ENCODE measurements at regions not wholly inside any gene's neighbourhood (a gene's known extent, or its start where the extent isn't known, plus 50 kb on each side); places are given as distances from the start of the nearest gene placed in this dataset.
"Not testable (repeated sequence)": the region's sequence is repeated elsewhere in the genome, so short reads cannot be mapped to it uniquely, and the experiment has no call there.

- DNase-seq, result no peak
Measured at GRCh38 chr2:126952216-126952615, 53.5 kb downstream of the TEX51 start.

GRCh38 chr2:126953483-126953882 lies 54.8 kb downstream of the TEX51 start:
- no peak for DNase-seq

DNA sequence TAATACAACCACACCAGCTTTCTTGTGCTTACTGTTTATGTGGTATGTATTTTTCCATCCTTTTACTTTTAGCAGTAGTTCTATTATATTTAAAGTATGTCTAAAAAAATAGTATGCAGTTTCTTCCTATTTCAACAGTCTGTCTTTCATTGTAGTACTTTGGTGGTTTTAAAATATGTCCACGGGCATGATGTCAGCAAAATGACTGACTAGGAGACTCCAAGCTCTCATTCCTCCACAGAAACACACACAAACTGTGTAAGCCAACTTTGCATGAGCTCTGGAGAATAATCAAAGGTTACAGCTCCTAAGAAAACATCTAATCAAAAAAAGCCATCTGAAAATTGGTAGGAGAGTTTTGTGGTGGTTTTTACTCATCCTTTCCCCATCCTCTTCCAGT lies 56.1 kb downstream of the TEX51 start:
- DNase-seq, result no peak

DNA sequence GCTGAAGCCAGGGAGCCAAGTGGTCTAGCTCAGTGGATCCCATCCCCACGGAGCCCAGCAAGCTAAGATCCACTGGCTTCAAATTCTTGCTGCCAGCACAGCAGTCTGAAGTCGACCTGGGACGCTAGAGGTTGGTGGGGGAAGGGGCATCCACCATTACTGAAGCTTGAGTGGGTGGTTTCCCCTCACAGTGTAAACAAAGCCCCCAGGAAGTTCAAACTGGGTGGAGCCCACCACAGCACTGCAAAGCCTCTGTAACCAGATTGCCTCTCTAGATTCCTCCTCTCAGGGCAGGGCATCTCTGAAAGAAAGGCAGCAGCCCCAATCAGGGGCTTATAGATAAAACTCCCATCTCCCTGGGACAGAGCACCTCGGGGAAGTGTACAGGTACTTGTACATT lies 58.1 kb downstream of the TEX51 start:
- not testable (repeated sequence) for DNase-seq

- DNase-seq, result no peak
Measured at GRCh38 chr2:126963390-126963789, 64.7 kb downstream of the TEX51 start.

DNA sequence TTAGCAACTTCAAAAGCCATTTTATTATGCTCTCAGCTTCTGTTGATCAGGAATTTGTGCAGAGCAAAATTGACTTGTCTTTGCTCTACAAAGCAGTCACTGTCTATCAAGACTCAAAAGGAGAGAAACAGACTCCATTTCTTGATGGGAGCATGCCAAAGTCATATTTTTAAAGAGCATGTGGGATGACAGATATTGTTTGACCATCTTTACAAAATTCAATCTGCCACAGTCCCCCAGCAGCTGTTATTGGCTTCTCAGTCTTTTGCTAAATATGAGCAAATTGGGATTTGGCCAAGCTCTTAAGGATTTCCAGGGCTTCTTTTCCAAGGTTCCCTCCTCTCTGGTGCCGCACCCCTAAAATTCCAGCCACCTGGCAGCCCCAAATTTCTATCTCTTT lies 67.9 kb downstream of the TEX51 start:
- DNase-seq, result no peak

- no peak for DNase-seq
Measured at GRCh38 chr2:126970583-126970982, 71.9 kb downstream of the TEX51 start.

- DNase-seq, result no peak
Measured at GRCh38 chr2:126971162-126971480, 72.4 kb downstream of the TEX51 start.

GRCh38 chr2:126971481-126972278 lies 73.0 kb downstream of the TEX51 start:
- DNase-seq, result peak; percentile 69

DNA sequence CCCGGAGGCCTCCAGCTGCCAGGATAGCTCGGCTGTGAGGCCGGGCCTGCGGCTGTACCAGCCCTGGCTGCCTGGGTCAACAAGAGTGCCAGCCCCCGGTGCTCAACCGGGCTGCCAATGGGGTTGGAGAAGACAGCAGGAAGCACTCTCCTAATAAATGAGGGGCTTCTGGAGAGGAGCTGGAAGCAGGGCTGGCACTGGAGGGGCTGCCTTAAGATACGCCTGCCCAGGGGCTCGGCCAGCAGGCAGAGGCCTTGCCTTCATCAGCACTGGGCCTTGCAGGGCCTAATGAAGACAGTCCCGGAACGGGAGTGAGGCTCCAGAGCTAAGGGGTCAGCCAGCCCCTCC lies 73.6 kb downstream of the TEX51 start:
- DNase-seq, result no peak

- no peak for DNase-seq
Measured at GRCh38 chr2:126973745-126974144, 75.1 kb downstream of the TEX51 start.

DNA sequence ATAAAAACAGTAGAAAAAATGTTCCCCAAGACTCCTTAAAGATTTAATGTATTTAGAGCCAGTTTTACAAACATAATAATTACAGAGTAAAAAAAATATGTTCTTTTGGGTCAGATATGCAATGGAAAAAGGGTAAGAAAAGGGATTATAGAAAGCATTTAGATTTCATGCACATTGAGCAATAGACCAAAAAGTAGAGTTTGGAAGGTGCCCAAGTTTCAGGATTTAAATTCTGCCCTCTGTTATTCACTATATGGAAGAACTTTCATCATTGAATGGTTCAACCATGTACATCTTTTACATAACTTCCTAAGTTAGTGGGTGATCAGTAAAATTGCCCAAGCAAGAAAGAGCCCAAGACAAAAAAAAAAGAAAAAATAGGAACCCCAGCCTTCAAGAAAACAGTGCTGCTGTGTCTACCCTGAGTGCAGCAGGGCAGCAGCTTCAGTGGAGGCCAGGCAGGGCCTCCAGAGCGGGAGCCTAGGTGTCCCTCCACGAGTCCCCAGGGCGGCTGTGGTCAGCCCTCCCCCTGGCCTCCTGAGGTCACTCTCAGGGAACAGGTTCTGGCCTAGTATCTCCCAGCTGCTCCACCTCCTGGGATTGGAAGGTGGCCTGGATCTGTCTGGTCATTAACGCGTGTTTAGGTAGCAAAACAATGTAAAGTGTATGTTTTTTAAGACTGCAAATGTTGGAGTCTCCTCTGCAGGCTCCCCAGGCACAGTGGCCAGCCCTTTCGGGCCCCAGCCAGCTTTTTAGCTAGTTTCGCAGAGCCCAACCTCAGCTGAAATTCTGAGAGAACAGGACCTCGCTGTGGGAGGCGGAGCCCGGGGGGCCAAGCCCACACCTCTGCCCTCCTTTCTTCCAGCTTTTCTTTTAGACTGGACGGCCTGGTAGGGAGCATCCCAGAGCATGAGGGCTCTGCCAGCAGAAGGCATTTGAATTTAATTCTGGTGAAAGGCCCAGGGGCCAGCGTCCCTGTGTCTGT lies 77.3 kb downstream of the TEX51 start:
- DNase-seq, result no peak

- DNase-seq, result no peak
Measured at GRCh38 chr2:126976721-126977328, 78.1 kb downstream of the TEX51 start.

- no peak for DNase-seq
Measured at GRCh38 chr2:126978333-126978732, 79.6 kb downstream of the TEX51 start.

DNA sequence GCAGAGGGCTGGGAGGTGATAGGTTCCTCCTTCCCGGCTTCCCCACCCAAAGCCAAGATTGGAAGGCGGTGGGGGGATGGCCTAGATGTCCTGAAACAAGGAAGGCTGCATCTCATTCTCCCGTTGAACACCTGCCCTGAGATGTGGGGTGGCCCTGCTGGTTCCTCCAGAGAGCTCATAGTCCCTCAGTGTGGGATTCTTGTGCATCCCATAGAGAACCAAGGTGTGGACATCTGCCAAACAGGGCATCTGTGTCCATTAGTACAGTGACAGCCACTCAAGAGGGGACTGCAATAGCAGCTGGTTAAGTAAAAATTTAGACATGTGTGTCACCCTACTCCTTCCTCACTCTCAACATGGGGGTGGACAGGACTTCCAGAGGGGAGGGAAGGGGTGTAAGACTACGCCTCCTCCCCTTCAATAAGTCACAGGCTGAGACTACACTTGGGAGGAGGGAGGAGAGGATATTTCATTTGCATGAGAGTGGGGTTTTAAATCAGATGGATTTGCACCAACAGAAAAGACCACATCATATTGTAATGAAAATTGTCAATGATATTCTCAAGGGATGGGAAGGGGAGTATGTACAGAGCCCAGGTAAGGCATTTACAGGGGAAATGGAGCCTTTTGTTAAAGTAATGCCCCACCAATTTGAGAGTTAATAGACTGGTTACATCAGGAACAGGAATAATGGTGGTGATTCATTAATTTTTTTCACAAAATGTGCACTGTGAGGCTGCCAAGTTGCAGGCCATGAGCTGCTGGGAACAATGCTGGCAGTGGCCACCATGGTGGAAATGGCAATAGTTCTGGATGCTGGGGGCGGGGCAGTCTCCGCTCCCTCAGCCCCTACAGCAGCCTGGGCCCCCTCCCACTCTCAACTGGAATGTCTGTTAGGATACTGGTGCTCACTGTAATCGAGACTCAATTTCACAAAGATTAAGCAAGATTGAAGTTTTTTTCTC lies 80.6 kb downstream of the TEX51 start:
- DNase-seq, result no peak

GRCh38 chr2:126981476-126981875 lies 82.8 kb downstream of the TEX51 start:
- no peak for DNase-seq

DNA sequence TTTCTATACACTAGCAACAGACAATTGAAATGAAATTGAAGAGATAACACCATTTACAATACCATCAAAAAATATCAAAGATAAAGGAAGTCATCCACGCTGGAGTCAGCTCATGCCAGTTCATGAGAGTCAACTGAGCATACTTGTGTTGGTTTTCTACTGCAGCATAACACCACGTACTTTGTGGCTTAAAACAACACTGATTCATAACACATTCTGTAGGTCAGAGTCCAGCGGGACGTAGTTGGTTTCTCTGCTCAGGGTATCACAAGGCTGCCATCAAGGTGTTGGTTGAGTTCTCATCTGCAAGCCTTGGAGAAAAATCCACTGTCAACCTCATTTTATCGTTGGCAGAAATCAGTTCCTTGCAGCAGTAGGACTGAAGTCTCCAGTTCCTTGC lies 84.2 kb downstream of the TEX51 start:
- DNase-seq, result no peak

DNA sequence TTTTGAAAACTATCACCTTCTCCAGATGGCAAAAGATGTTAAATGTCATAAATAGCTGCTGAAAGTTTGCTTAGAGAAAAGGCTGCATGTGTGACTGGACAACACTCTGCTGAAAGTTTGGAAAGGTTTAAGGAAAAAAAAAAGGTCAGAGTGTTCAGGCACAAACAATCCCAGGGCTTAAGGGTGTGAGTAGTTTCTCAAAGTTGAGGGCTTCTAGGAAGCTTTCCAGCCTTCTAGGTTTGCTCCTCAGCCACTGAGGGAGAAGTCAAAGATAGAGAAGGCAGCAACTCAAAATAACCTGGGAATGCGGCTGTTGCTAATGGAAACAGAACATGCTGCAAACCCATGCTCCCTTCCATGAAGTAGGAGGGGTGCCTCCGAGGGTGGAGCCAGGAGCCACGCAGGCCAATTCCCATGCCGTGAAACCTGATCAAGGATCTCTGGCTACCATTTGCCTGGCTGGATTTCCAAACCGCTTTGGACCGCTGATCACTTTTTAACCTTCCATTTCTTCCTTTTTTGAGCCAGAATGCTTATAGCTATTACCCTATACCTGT lies 88.0 kb downstream of the TEX51 start:
- no peak for DNase-seq

GRCh38 chr2:126988482-126988881 lies 89.8 kb downstream of the TEX51 start:
- DNase-seq, result no peak

DNA sequence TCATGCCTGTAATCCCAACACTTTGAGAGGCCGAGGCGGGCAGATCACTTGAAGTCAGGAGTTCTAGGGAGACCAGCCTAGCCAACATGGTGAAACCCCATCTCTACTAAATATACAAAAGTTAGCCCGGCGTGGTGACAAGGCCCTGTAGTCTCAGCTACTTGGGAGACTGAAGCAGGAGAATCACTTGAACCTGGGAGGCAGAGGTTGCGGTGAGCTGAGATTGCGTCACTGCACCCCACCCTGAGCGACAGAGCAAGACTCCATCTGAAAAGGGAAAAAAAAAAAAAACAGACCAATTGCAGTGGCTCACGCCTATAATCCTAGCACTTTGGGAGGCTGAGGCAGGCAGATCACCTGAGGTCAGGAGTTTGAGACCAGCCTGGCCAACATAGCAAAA lies 90.4 kb downstream of the TEX51 start:
- not testable (repeated sequence) for DNase-seq

DNA sequence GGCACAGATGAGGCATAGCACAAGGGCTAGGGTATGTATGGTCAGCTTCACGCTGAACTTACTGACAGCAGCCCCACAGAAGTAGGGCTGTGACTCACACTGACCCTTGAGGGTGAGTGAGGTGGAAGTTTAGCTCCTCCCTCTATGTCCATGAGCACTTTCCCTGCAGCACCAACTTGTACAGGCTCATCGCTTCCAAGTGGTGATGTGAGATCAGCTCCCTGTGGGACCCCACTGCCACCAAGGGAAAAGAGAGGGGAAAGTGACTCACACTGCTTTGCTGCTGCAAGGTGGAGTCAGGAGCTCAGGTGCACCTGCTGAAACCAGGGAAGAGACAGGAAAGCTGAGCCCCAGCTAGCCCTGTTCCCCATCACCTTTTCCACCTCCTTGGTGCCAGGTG lies 91.5 kb downstream of the TEX51 start:
- DNase-seq, result no peak

Data from stimulated activated CD4-positive, alpha-beta T cell treated with anti-CD3 and anti-CD28 coated beads, Interleukin-4, amount 100 ng/mL, for 1 hour (primary cell).